ENCODE measurements at regions not wholly inside any gene's neighbourhood (a gene's known extent, or its start where the extent isn't known, plus 50 kb on each side); places are given as distances from the start of the nearest gene placed in this dataset.

- H3K9me3 ChIP-seq = no peaks in the 10 kb centered on the region
- WGBS, 4 donors = 93 to 96% (median 94%) methylated on average over 3 of the region's 3 CpGs
- H3K27ac ChIP-seq = no peak overlapping the region
- intact Hi-C loops (cut with DNase I) = no loop called here
- H3K27me3 ChIP-seq = no peaks in the 10 kb centered on the region
- H3K36me3 ChIP-seq = no peaks in the 10 kb centered on the region
- ATAC-seq = no peak
- TF ChIP-seq POLR2A (IDR thresholded peaks at IDR 0.05) (no peak), CTCF (IDR thresholded peaks at IDR 0.05) (no peak)
- H3K4me1 ChIP-seq = peaks cover 0 to 7% (median 0%) of the 10 kb centered on the region in 12 donors
- DNase-seq = no peak
- no peak overlapping the region for H3K4me3 ChIP-seq
These were observed 152.7 kb downstream of the AEBP2 start for GRCh38 chr12:19591951-19592350.

GRCh38 chr12:19596434-19597166, 157.3 kb downstream of the AEBP2 start:
- DNase-seq = no peak
- TF ChIP-seq CTCF (IDR thresholded peaks at IDR 0.05) (no peak), POLR2A (IDR thresholded peaks at IDR 0.05) (no peak)
- Histone ChIP-seq H3K27me3 (no peaks in the 10 kb centered on the region), H3K27ac (peak overlapping the region in 7 of 12 donors; percentile 0 to 59 (median 32)), H3K9me3 (no peaks in the 10 kb centered on the region), H3K36me3 (no peaks in the 10 kb centered on the region), H3K4me1 (peaks cover 0 to 13% (median 0%) of the 10 kb centered on the region in 12 donors), H3K4me3 (peak overlapping the region in 1 of 12 donors; percentile 12)
- intact Hi-C loops (cut with DNase I) = no loop called here
- ATAC-seq = no peak
- 56 to 85% (median 76%) methylated on average over 2 of the region's 2 CpGs for whole genome bisulfite sequencing, 4 donors

- Histone ChIP-seq H3K4me1 (peaks cover 0 to 13% (median 0%) of the 10 kb centered on the region in 12 donors), H3K27me3 (no peaks in the 10 kb centered on the region), H3K4me3 (peak overlapping the region in 2 of 12 donors; percentile 12 to 20), H3K36me3 (no peaks in the 10 kb centered on the region), H3K27ac (peak overlapping the region in 7 of 12 donors; percentile 0 to 59 (median 32)), H3K9me3 (no peaks in the 10 kb centered on the region)
- intact Hi-C loops (cut with DNase I) = no loop called here
- no peak for TF ChIP-seq CTCF (IDR thresholded peaks at IDR 0.05)
- TF ChIP-seq POLR2A (IDR thresholded peaks at IDR 0.05) = no peak
- ATAC-seq = no peak
- no peak for DNase-seq
- 68 to 75% (median 72%) methylated on average over 10 of the region's 10 CpGs for WGBS, 4 donors
These were observed 158.1 kb downstream of the AEBP2 start for GRCh38 chr12:19597167-19598026.

GRCh38 chr12:19605720-19606119, 166.4 kb downstream of the AEBP2 start:
- Histone ChIP-seq H3K36me3 (no peaks in the 10 kb centered on the region), H3K4me3 (no peak overlapping the region), H3K4me1 (no peaks in the 10 kb centered on the region), H3K27me3 (no peaks in the 10 kb centered on the region), H3K27ac (no peak overlapping the region), H3K9me3 (no peaks in the 10 kb centered on the region)
- no peak for ATAC-seq
- 93 to 97% (median 96%) methylated on average over 7 of the region's 7 CpGs for WGBS, 4 donors
- intact Hi-C loops (cut with DNase I) = no loop called here
- DNase-seq = no peak
- TF ChIP-seq CTCF (IDR thresholded peaks at IDR 0.05) (no peak), POLR2A (IDR thresholded peaks at IDR 0.05) (no peak)

All from heart left ventricle (tissue), 16 donors.